Esophagus muscularis mucosa (tissue), 4 donors: ENCODE measurements at regions not wholly inside any gene's neighbourhood (a gene's known extent, or its start where the extent isn't known, plus 50 kb on each side); places are given as distances from the start of the nearest gene placed in this dataset.

ENCODE experiments used
- DNase-seq: peaks from one replicate; pipeline ENCODE4 v3.0.0-alpha.2; 2017; ENCODE audit errors: extremely low spot score
- H3K27ac ChIP-seq, 4 donors: fragments of 200-600 bp; sonication (generic); replicated peaks in 1 of 4; 1 replicate in 3 of 4; 2 replicates in 1 of 4; pipeline ENCODE4 v1.5.1; 2016 to 2019; ENCODE audit warnings: mild to moderate bottlenecking in 1 of 4
- H3K27me3 ChIP-seq, 4 donors: fragments of 200-600 bp; sonication (generic); one replicate each; pipeline versions ENCODE4 v1.5.1 to v1.6.0; 2016 to 2019
- H3K36me3 ChIP-seq, 4 donors: fragments of 200-600 bp; sonication (generic); one replicate each; pipeline ENCODE4 v1.5.1; 2016 to 2019
- H3K4me1 ChIP-seq, 4 donors: fragments of 200-600 bp; sonication (generic); one replicate each; pipeline ENCODE4 v1.5.1; 2016 to 2019
- H3K4me3 ChIP-seq, 4 donors: fragments of 200-600 bp; sonication (generic); 1 replicate in 2 of 4; 2 replicates in 2 of 4; pipeline ENCODE4 v1.5.1; 2016 to 2019; ENCODE audit warnings: mild to moderate bottlenecking in 4 of 4, moderate library complexity in 1 of 4
- H3K9me3 ChIP-seq, 4 donors: fragments of 200-600 bp; sonication (generic); 1 replicate in 3 of 4; 2 replicates in 1 of 4; pipeline ENCODE4 v1.5.1; 2016 to 2019
- EP300 ChIP-seq: sonication (generic); formaldehyde crosslinking; IDR thresholded peaks from one replicate; pipeline ENCODE4 v1.6.1; 2017; ENCODE audit warnings: antibody characterized with exemption
- POLR2A ChIP-seq: fragments of 450-650 bp; IDR thresholded peaks from one replicate; pipeline ENCODE4 v1.6.1; 2017; ENCODE audit warnings: antibody characterized with exemption, moderate library complexity, mild to moderate bottlenecking, low read depth
- POLR2AphosphoS5 ChIP-seq, 2 donors: sonication (generic); formaldehyde crosslinking; IDR thresholded peaks; one replicate each; pipeline ENCODE4 v1.6.1; 2017; ENCODE audit warnings: antibody characterized with exemption in 2 of 2
- WGBS: methylation state at CpG from one replicate; pipeline ENCODE4 v1.1.5; 2018; 5-methylcytosine and 5-hydroxymethylcytosine counted together
- intact Hi-C: fragments of 100-400 bp; cut with DNase I; formaldehyde crosslinking; loops from one replicate; pipeline ENCODE4 v1.15.1; 2023
- TF ChIP-seq, protein P1 (sequence below), 3 experiments: fragments of 200-600 bp in 2 of 3; fragments of 450-650 bp in 1 of 3; sonication (generic) in 2 of 3; IDR thresholded peaks; one replicate each; pipeline ENCODE4 v1.5.1; 2017 to 2019; ENCODE audit warnings: antibody characterized with exemption in 3 of 3, mild to moderate bottlenecking in 2 of 3, moderate library complexity in 1 of 3

DNA sequence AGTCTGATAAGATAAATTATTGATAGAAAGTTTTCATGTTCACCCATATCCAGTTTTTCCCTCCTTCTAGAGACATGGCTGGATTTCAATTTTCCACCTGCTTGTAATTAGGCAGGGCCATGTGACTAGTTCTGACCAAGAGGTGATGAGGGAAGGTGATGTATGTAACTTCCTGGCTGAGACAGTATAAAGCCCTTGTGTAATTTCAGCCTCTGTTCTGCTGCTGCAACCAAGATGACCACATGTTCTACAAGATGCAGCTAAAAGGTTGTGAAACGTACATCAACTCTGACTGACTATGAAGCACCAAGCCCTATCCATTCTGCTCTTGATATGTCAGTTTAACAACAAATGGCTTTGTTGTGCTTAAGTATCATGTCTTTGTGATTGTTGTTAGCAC is 376.5 kb upstream of the DAB2 start:
- H3K36me3 ChIP-seq, result no peaks in the 10 kb centered on the region
- peaks cover 0 to 27% (median 19%) of the 10 kb centered on the region in 4 donors for H3K4me1 ChIP-seq
- H3K4me3 ChIP-seq, result no peak overlapping the region
- H3K27me3 ChIP-seq, result no peaks in the 10 kb centered on the region
- H3K9me3 ChIP-seq, result no peaks in the 10 kb centered on the region
- no peak for TF ChIP-seq EP300
- no peak for TF ChIP-seq POLR2A
- TF ChIP-seq, protein P1, sequence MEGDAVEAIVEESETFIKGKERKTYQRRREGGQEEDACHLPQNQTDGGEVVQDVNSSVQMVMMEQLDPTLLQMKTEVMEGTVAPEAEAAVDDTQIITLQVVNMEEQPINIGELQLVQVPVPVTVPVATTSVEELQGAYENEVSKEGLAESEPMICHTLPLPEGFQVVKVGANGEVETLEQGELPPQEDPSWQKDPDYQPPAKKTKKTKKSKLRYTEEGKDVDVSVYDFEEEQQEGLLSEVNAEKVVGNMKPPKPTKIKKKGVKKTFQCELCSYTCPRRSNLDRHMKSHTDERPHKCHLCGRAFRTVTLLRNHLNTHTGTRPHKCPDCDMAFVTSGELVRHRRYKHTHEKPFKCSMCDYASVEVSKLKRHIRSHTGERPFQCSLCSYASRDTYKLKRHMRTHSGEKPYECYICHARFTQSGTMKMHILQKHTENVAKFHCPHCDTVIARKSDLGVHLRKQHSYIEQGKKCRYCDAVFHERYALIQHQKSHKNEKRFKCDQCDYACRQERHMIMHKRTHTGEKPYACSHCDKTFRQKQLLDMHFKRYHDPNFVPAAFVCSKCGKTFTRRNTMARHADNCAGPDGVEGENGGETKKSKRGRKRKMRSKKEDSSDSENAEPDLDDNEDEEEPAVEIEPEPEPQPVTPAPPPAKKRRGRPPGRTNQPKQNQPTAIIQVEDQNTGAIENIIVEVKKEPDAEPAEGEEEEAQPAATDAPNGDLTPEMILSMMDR (IDR thresholded peaks at IDR 0.05), result no peak
- TF ChIP-seq POLR2AphosphoS5 (IDR thresholded peaks at IDR 0.05), result no peak
- no peak for DNase-seq
- no peak overlapping the region for H3K27ac ChIP-seq
- WGBS, result 100% methylated on average over 1 of the region's 1 CpG
- intact Hi-C loops, result no loop called here

DNA sequence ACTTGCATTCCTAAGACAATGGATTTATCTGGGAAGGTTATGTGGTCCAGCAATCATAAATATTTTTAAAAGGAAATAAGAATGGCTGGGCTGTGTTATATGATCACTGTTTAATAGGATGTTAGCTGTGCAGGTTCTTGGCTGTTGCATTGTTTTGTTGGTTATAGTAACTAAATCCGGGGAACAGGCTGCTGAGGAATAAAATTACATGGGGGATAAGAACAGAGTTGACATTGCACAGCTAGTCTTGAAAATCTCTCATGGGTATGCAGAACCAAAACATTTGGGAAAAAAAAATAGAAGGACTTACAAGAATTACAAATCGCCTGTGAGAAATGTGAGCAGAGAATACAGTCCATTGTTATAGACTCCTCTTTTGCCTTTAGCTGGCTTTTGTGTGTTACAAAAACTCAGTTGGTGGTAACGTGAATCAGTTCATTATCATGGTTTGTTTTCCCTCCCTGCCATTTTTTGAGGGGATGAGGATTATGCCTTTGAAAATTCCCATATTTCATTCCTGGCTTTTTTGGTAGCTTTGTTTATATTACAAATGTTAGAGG is 375.3 kb upstream of the DAB2 start:
- H3K4me1 ChIP-seq, result peaks cover 0 to 30% (median 19%) of the 10 kb centered on the region in 4 donors
- H3K36me3 ChIP-seq, result no peaks in the 10 kb centered on the region
- H3K27ac ChIP-seq, result peak overlapping the region in 1 of 4 donors; percentile 9
- no peak overlapping the region for H3K4me3 ChIP-seq
- DNase-seq, result no peak
- H3K27me3 ChIP-seq, result no peaks in the 10 kb centered on the region
- H3K9me3 ChIP-seq, result no peaks in the 10 kb centered on the region
- TF ChIP-seq POLR2A (no peak), EP300 (no peak), POLR2AphosphoS5 (IDR thresholded peaks at IDR 0.05) (no peak)
- TF ChIP-seq, protein P1 (IDR thresholded peaks at IDR 0.05), result no peak
- intact Hi-C loops, result no loop called here
- 38% methylated on average over 3 of the region's 3 CpGs for WGBS

DNA sequence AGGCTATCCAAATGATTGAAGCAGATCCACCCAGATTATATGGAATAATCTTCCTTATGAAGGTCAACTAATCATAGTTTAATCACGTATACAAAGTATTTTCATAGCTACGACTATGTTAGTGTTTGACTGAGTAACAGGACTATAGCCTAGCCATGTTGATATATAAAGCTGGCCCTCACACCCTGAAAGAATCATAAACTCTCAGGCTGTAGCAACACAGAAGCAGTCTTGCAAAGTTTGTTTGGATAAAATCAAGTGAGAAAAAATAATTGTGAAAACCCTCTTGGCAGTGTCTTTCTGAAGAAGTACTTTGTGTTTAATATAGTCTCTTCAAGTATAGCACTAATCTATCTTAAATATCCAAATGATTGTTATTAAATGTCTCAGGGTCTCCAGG is 374.5 kb upstream of the DAB2 start:
- Histone ChIP-seq H3K9me3 (no peaks in the 10 kb centered on the region), H3K4me3 (no peak overlapping the region), H3K4me1 (peaks cover 0 to 39% (median 25%) of the 10 kb centered on the region in 4 donors), H3K36me3 (no peaks in the 10 kb centered on the region), H3K27ac (peak overlapping the region in 1 of 4 donors; percentile 16), H3K27me3 (no peaks in the 10 kb centered on the region)
- DNase-seq, result no peak
- intact Hi-C loops, result no loop called here
- WGBS, result 25% methylated on average over 2 of the region's 2 CpGs
- TF ChIP-seq, protein P1 (IDR thresholded peaks at IDR 0.05), result no peak
- no peak for TF ChIP-seq POLR2A
- TF ChIP-seq EP300, result no peak
- no peak for TF ChIP-seq POLR2AphosphoS5 (IDR thresholded peaks at IDR 0.05)

DNA sequence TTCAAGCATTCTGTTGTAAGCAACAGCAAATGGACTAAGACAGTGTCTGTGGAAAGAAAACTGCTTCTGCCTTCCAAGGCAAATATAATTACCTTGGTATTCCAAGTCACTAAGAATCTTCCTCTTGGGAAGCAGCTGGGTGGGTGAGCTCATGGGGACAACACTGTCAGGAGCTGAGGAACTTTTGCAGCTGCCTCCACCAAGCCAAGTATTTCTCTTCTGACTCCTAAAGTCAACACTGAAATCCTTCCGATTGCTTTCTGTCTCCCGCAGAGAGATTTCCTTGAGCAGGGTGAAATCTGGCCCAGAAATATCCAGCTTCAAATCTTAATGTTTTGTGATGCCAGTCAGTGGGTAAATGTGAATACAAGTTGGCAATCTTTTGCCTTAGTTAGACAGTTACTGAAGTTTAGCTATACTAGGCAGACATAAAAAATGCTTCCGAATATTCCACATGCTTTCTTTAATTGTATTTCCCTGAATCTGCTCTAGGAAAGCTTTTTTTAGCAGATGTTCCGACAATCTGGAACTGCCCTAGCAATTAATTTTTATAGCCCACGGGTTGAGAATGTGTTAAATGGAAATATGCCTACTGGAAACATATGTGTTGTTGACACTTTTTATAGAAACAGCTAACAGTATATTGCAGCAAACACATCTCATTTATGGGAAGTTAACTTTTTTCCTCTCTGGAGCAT is 369.9 kb upstream of the DAB2 start:
- no peaks in the 10 kb centered on the region for H3K9me3 ChIP-seq
- intact Hi-C loops, result no loop called here
- no peak for DNase-seq
- H3K27me3 ChIP-seq, result no peaks in the 10 kb centered on the region
- 39% methylated on average over 5 of the region's 5 CpGs for WGBS
- no peaks in the 10 kb centered on the region for H3K36me3 ChIP-seq
- peak overlapping the region in 1 of 4 donors; percentile 0 for H3K27ac ChIP-seq
- H3K4me1 ChIP-seq, result peaks cover 0 to 23% (median 18%) of the 10 kb centered on the region in 4 donors
- H3K4me3 ChIP-seq, result no peak overlapping the region
- TF ChIP-seq POLR2AphosphoS5 (IDR thresholded peaks at IDR 0.05) (no peak), EP300 (no peak), POLR2A (no peak)
- TF ChIP-seq, protein P1 (IDR thresholded peaks at IDR 0.05), result no peak

DNA sequence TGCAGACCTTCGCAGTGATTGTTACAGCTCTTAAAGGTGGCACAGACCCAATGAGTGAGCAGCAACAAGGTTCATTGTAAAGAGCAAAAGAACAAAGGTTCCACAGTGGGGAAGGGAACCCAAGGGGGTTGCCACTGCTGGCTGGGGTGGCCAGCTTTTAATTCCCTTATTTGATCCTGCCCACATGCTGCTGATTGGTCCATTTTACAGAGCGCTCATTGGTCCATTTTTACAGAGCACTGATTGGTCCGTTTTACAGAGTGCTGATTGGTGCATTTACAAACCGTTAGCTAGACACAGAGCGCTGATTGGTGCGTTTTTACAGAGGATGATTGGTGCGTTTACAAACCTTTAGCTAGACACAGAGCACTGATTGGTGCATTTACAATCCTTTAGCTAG is 360.6 kb upstream of the DAB2 start:
- Histone ChIP-seq H3K9me3 (no peaks in the 10 kb centered on the region), H3K4me3 (no peak overlapping the region), H3K4me1 (no peaks in the 10 kb centered on the region), H3K36me3 (no peaks in the 10 kb centered on the region), H3K27ac (no peak overlapping the region), H3K27me3 (no peaks in the 10 kb centered on the region)
- intact Hi-C loops, result no loop called here
- WGBS, result 89% methylated on average over 7 of the region's 7 CpGs
- DNase-seq, result no peak
- TF ChIP-seq, protein P1 (IDR thresholded peaks at IDR 0.05), result no peak
- TF ChIP-seq POLR2A (no peak), EP300 (no peak), POLR2AphosphoS5 (IDR thresholded peaks at IDR 0.05) (no peak)
